Keratinocyte (primary cell): ENCODE measurements at regions not wholly inside any gene's neighbourhood (a gene's known extent, or its start where the extent isn't known, plus 50 kb on each side); places are given as distances from the start of the nearest gene placed in this dataset.
"Not testable (repeated sequence)": the region's sequence is repeated elsewhere in the genome, so short reads cannot be mapped to it uniquely, and the experiment has no call there.

Experiments used
- DNase-seq: peaks from one replicate; pipeline ENCODE4 v3.0.0-alpha.2; 2011; ENCODE audit warnings: low read depth, missing footprints, low spot score
- FAIRE-seq: peaks from 2 replicates; lab custom pipeline; 2011; peaks lifted over from hg19 to GRCh38; lab: Jason Lieb, UNC
- H2AFZ ChIP-seq: 2 replicates; pipeline ENCODE4 v1.6.0; 2012; ENCODE audit warnings: low read length, control low read depth, inconsistent platforms; ENCODE audit not compliant: control insufficient read depth
- H3K27ac ChIP-seq: 2 replicates; pipeline ENCODE4 v1.5.1; 2011; ENCODE audit warnings: low read length; ENCODE audit not compliant: control insufficient read depth, insufficient read depth
- H3K27me3 ChIP-seq: 3 replicates; pipeline ENCODE4 v1.6.0; 2011; ENCODE audit warnings: low read length; ENCODE audit not compliant: control insufficient read depth, insufficient read depth; ENCODE audit errors: extremely low read depth
- H3K36me3 ChIP-seq, 2 experiments: 2 replicates in 1 of 2; 3 replicates in 1 of 2; pipeline ENCODE4 v1.5.1; 2011; ENCODE audit warnings: low read length in 2 of 2, mild to moderate bottlenecking in 1 of 2; ENCODE audit not compliant: control insufficient read depth in 2 of 2, insufficient read depth in 2 of 2; ENCODE audit errors: extremely low read depth in 1 of 2
- H3K4me1 ChIP-seq: 3 replicates; pipeline ENCODE4 v1.5.1; 2011; ENCODE audit warnings: low read length; ENCODE audit not compliant: control insufficient read depth, insufficient read depth; ENCODE audit errors: extremely low read depth
- H3K4me2 ChIP-seq: 3 replicates; pipeline ENCODE4 v1.6.0; 2011; ENCODE audit warnings: low read depth, low read length; ENCODE audit not compliant: control insufficient read depth, insufficient read depth; ENCODE audit errors: extremely low read depth
- H3K4me3 ChIP-seq, 3 experiments: fragments of 200-600 bp in 1 of 3; sonication (generic) in 1 of 3; 2 replicates in 2 of 3; 3 replicates in 1 of 3; pipeline ENCODE4 v1.5.1; 2011 to 2016; ENCODE audit warnings: low read length in 3 of 3, mild to moderate bottlenecking in 3 of 3, control low read depth in 2 of 3, inconsistent platforms in 1 of 3, low read depth in 1 of 3, mixed read lengths in 1 of 3, mixed run types in 1 of 3, moderate library complexity in 1 of 3; ENCODE audit not compliant: control insufficient read depth in 2 of 3, insufficient read depth in 2 of 3; ENCODE audit errors: extremely low read depth in 1 of 3
- H3K79me2 ChIP-seq: 2 replicates; pipeline ENCODE4 v1.6.0; 2012; ENCODE audit warnings: low read length; ENCODE audit not compliant: control insufficient read depth, insufficient read depth
- H3K9ac ChIP-seq: 3 replicates; pipeline ENCODE4 v1.6.0; 2011; ENCODE audit warnings: low read length; ENCODE audit not compliant: control insufficient read depth, insufficient read depth; ENCODE audit errors: extremely low read depth
- H3K9me1 ChIP-seq: 3 replicates; pipeline ENCODE4 v1.6.0; 2011; ENCODE audit warnings: low read length; ENCODE audit not compliant: control insufficient read depth, insufficient read depth; ENCODE audit errors: extremely low read depth
- H3K9me3 ChIP-seq: 2 replicates; pipeline ENCODE4 v1.5.1; 2012; ENCODE audit warnings: low read depth, low read length; ENCODE audit not compliant: control insufficient read depth
- H4K20me1 ChIP-seq: 3 replicates; pipeline ENCODE4 v1.6.0; 2011; ENCODE audit warnings: low read length; ENCODE audit not compliant: control insufficient read depth, insufficient read depth; ENCODE audit errors: extremely low read depth
- EZH2 ChIP-seq: IDR thresholded peaks from one replicate; pipeline ENCODE4 v1.6.1; 2012; ENCODE audit warnings: inconsistent platforms, mild to moderate bottlenecking, low read length, moderate library complexity
- dilution Hi-C: fragments of 300-500 bp; cut with MboI; formaldehyde crosslinking; loops from one replicate; pipeline ENCODE4 v1.7.0; 2020; ENCODE audit warnings: low sequenced_read_pairs; ENCODE audit not compliant: extremely low pct_ligation_motif_present
- TF ChIP-seq, protein P1 (sequence below), 3 experiments: IDR thresholded peaks in 1 of 3; conservative IDR thresholded peaks in 1 of 3; optimal IDR thresholded peaks in 1 of 3; 2 replicates in 2 of 3; 3 replicates in 1 of 3; pipeline versions ENCODE3 to v1.5.1; 2011; ENCODE audit warnings: low read length in 3 of 3, mild to moderate bottlenecking in 3 of 3, moderate library complexity in 2 of 3, control low read depth in 1 of 3, inconsistent platforms in 1 of 3; ENCODE audit not compliant: insufficient read depth in 2 of 3; ENCODE audit errors: extremely low read depth in 1 of 3

GRCh38 chr4:105068516-105068915 is 78.2 kb upstream of the TET2 start:
- Histone ChIP-seq H4K20me1 (no peaks in the 10 kb centered on the region), H3K27me3 (no peaks in the 10 kb centered on the region), H3K4me1 (no peaks in the 10 kb centered on the region), H3K27ac (no peak overlapping the region), H3K4me2 (no peak overlapping the region), H3K4me3 (no peak overlapping the region), H2AFZ (no peak overlapping the region), H3K9me1 (no peaks in the 10 kb centered on the region), H3K79me2 (no peaks in the 10 kb centered on the region), H3K9ac (no peak overlapping the region), H3K36me3 (no peaks in the 10 kb centered on the region), H3K9me3 (no peaks in the 10 kb centered on the region)
- no peak for FAIRE-seq
- DNase-seq: no peak
- dilution Hi-C loops: no loop called here
- TF ChIP-seq EZH2: no peak
- TF ChIP-seq, protein P1, sequence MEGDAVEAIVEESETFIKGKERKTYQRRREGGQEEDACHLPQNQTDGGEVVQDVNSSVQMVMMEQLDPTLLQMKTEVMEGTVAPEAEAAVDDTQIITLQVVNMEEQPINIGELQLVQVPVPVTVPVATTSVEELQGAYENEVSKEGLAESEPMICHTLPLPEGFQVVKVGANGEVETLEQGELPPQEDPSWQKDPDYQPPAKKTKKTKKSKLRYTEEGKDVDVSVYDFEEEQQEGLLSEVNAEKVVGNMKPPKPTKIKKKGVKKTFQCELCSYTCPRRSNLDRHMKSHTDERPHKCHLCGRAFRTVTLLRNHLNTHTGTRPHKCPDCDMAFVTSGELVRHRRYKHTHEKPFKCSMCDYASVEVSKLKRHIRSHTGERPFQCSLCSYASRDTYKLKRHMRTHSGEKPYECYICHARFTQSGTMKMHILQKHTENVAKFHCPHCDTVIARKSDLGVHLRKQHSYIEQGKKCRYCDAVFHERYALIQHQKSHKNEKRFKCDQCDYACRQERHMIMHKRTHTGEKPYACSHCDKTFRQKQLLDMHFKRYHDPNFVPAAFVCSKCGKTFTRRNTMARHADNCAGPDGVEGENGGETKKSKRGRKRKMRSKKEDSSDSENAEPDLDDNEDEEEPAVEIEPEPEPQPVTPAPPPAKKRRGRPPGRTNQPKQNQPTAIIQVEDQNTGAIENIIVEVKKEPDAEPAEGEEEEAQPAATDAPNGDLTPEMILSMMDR (optimal IDR thresholded peaks at IDR 0.05 in 1 of 3, IDR thresholded peaks at IDR 0.05 in 1 of 3, conservative IDR thresholded peaks at IDR 0.05 in 1 of 3; ENCODE audit: extremely low read depth in 1 of 3, insufficient read depth in 2 of 3, low read length in 3 of 3): no peak

DNA sequence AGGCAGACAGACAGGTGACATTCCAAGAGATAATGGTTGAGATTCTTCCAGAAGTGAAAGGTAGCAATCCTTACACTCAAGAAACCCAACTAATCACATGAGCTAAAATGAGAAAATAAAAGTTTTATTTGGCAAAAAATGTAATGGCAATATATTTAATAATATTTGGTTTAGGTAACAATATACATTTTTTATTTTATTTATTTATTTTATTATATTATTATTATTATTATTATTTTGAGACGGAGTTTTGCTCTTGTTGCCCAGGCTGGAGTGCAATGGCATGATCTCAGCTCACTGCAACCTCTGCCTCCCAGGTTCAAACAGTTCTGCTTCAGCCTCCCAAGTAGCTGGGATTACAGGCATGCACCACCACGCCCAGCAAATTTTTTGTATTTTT is 74.6 kb upstream of the TET2 start:
- FAIRE-seq, H3K4me2 ChIP-seq, H3K27ac ChIP-seq, H3K9me1 ChIP-seq, H4K20me1 ChIP-seq, H3K36me3 ChIP-seq, H3K27me3 ChIP-seq, H3K9ac ChIP-seq, DNase-seq, dilution Hi-C loops, H3K4me3 ChIP-seq, H3K4me1 ChIP-seq, H3K9me3 ChIP-seq, H2AFZ ChIP-seq, H3K79me2 ChIP-seq: not testable (repeated sequence)

DNA sequence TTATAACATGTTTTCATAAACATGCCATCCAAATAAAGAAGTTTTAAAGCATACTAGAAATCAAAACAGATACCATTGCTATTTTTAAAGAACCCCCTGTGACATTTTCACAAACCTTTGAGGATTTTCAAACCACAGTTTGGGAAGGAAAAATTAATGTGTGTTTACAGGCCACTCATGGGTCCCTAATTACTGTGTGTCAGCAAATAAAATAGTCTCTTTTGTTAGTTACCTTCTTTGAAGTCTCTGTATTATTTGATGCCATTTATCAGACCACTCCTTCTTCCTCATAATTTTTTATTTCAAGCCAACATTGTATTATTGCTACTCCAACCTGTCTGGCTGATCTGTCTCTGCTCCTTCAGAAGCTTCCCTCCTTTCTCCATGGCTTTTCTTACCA is 72.6 kb upstream of the TET2 start:
- Histone ChIP-seq H3K4me2 (no peak overlapping the region), H3K9me3 (no peaks in the 10 kb centered on the region), H3K27me3 (no peaks in the 10 kb centered on the region), H3K9ac (no peak overlapping the region), H3K36me3 (no peaks in the 10 kb centered on the region), H3K9me1 (no peaks in the 10 kb centered on the region), H3K4me1 (no peaks in the 10 kb centered on the region), H3K79me2 (no peaks in the 10 kb centered on the region), H3K4me3 (no peak overlapping the region), H3K27ac (no peak overlapping the region), H4K20me1 (no peaks in the 10 kb centered on the region), H2AFZ (no peak overlapping the region)
- dilution Hi-C loops: no loop called here
- DNase-seq (no peak), FAIRE-seq (no peak)
- TF ChIP-seq, protein P1 (optimal IDR thresholded peaks at IDR 0.05 in 1 of 3, IDR thresholded peaks at IDR 0.05 in 1 of 3, conservative IDR thresholded peaks at IDR 0.05 in 1 of 3; ENCODE audit: extremely low read depth in 1 of 3, insufficient read depth in 2 of 3, low read length in 3 of 3): no peak
- no peak for TF ChIP-seq EZH2
